Neural cell (in vitro differentiated cells): ENCODE measurements at regions not wholly inside any gene's neighbourhood (a gene's known extent, or its start where the extent isn't known, plus 50 kb on each side); places are given as distances from the start of the nearest gene placed in this dataset.

Experiments used
- H2AFZ ChIP-seq: fragments of 200-600, 300-800 bp; sonication (generic), shearing (Covaris generic); 2 replicates; pipeline ENCODE4 v1.6.0; 2014; ENCODE audit warnings: low read depth, mild to moderate bottlenecking, antibody characterized with exemption, low read length, moderate library complexity
- H3F3A ChIP-seq: fragments of 200-600 bp; shearing (Covaris generic); 2 replicates; pipeline ENCODE4 v1.6.1; 2016; ENCODE audit warnings: mild to moderate bottlenecking, moderate library complexity, mixed read lengths, antibody characterized with exemption, low read length; ENCODE audit not compliant: insufficient read depth, poor library complexity, severe bottlenecking
- H3K27ac ChIP-seq: fragments of 200-600, 300-800 bp; sonication (generic), shearing (Covaris generic); 2 replicates; pipeline ENCODE4 v1.5.1; 2014; ENCODE audit warnings: mild to moderate bottlenecking, low read length, moderate library complexity
- H3K27me3 ChIP-seq: fragments of 300-800, 200-600 bp; sonication (generic), shearing (Covaris generic); 2 replicates; pipeline ENCODE4 v1.6.0; 2014; ENCODE audit warnings: mild to moderate bottlenecking, low read depth, low read length, moderate library complexity; ENCODE audit not compliant: insufficient read depth
- H3K36me3 ChIP-seq: fragments of 300-800, 200-600 bp; sonication (generic), shearing (Covaris generic); 2 replicates; pipeline ENCODE4 v1.5.1; 2014; ENCODE audit warnings: mild to moderate bottlenecking, antibody characterized with exemption, low read length, moderate library complexity; ENCODE audit not compliant: insufficient read depth
- H3K4me2 ChIP-seq: fragments of 300-800, 200-600 bp; sonication (generic), shearing (Covaris generic); 2 replicates; pipeline ENCODE4 v1.6.0; 2014; ENCODE audit warnings: mild to moderate bottlenecking, low read length
- H3K4me3 ChIP-seq: fragments of 300-800, 200-600 bp; sonication (generic), shearing (Covaris generic); 2 replicates; pipeline ENCODE4 v1.5.1; 2014; ENCODE audit warnings: mild to moderate bottlenecking, low read length, moderate library complexity
- H3K79me2 ChIP-seq: fragments of 200-600 bp; shearing (Covaris generic); replicated peaks from 2 replicates; pipeline ENCODE4 v1.6.0; 2014; ENCODE audit warnings: mild to moderate bottlenecking, low read length, moderate library complexity; ENCODE audit not compliant: insufficient read depth
- H3K9ac ChIP-seq: fragments of 300-800, 200-600 bp; sonication (generic), shearing (Covaris generic); 2 replicates; pipeline ENCODE4 v1.6.1; 2016; ENCODE audit warnings: mild to moderate bottlenecking, low read length, mixed read lengths
- H3K9me2 ChIP-seq: fragments of 200-600 bp; shearing (Covaris generic); 2 replicates; pipeline ENCODE4 v1.6.1; 2016; ENCODE audit warnings: mild to moderate bottlenecking, low read length, mixed read lengths; ENCODE audit not compliant: insufficient read depth
- H3K9me3 ChIP-seq: fragments of 200-600, 300-800 bp; sonication (generic), shearing (Covaris generic); 2 replicates; pipeline ENCODE4 v1.6.1; 2016; ENCODE audit warnings: mild to moderate bottlenecking, mixed run types, low read length, moderate library complexity, mixed read lengths
- H4K20me1 ChIP-seq: fragments of 200-600 bp; shearing (Covaris generic); 2 replicates; pipeline ENCODE4 v1.6.1; 2016; ENCODE audit warnings: mild to moderate bottlenecking, mixed run types; ENCODE audit not compliant: insufficient read depth
- CTCF ChIP-seq: fragments of 450-650 bp; IDR thresholded peaks from 2 replicates; pipeline ENCODE4 v1.5.1; 2014; ENCODE audit warnings: antibody characterized with exemption, mild to moderate bottlenecking, moderate library complexity; ENCODE audit not compliant: poor library complexity, severe bottlenecking
- EP300 ChIP-seq: fragments of 450-650 bp; conservative IDR thresholded peaks from 2 replicates; pipeline ENCODE4 v1.6.1; 2014; ENCODE audit warnings: antibody characterized with exemption, mild to moderate bottlenecking, moderate library complexity; ENCODE audit not compliant: poor library complexity, severe bottlenecking
- EZH2 ChIP-seq: fragments of 200-600, 300-800 bp; shearing (Covaris generic), sonication (generic); IDR thresholded peaks from 2 replicates; pipeline ENCODE4 v1.6.1; 2014; ENCODE audit warnings: antibody characterized with exemption, low read length, borderline replicate concordance, mild to moderate bottlenecking; ENCODE audit not compliant: insufficient read depth, poor library complexity, severe bottlenecking
- MXI1 ChIP-seq: fragments of 450-650 bp; conservative IDR thresholded peaks from 2 replicates; pipeline ENCODE4 v1.6.1; 2014; ENCODE audit warnings: antibody characterized with exemption, mild to moderate bottlenecking; ENCODE audit not compliant: poor library complexity, severe bottlenecking
- POLR2AphosphoS5 ChIP-seq: IDR thresholded peaks from 2 replicates; pipeline ENCODE4 v1.6.1; 2012
- RAD21 ChIP-seq: fragments of 450-650 bp; conservative IDR thresholded peaks from 2 replicates; pipeline ENCODE4 v1.6.1; 2014; ENCODE audit warnings: antibody characterized with exemption, mild to moderate bottlenecking, moderate library complexity
- REST ChIP-seq: IDR thresholded peaks from 2 replicates; pipeline ENCODE4 v1.6.1; 2012; ENCODE audit warnings: borderline replicate concordance
- SMC3 ChIP-seq: fragments of 450-650 bp; conservative IDR thresholded peaks from 2 replicates; pipeline ENCODE4 v1.6.1; 2014; ENCODE audit warnings: antibody characterized with exemption, mild to moderate bottlenecking, moderate library complexity; ENCODE audit not compliant: poor library complexity
- TAF1 ChIP-seq: IDR thresholded peaks from 2 replicates; pipeline ENCODE4 v1.6.1; 2012; ENCODE audit warnings: low read depth

GRCh38 chr20:39225978-39226377 lies 263.8 kb downstream of the DHX35 start:
- Histone ChIP-seq H3K9me2 (no peaks in the 10 kb centered on the region), H3K36me3 (no peaks in the 10 kb centered on the region), H4K20me1 (no peaks in the 10 kb centered on the region), H3K4me2 (no peak overlapping the region), H3K9ac (no peak overlapping the region), H3K27me3 (no peaks in the 10 kb centered on the region), H2AFZ (no peak overlapping the region), H3K4me3 (no peak overlapping the region), H3K9me3 (no peaks in the 10 kb centered on the region), H3F3A (no peaks in the 10 kb centered on the region), H3K79me2 (no peaks in the 10 kb centered on the region), H3K27ac (no peak overlapping the region)
- no peak for TF ChIP-seq CTCF
- TF ChIP-seq POLR2AphosphoS5, result no peak
- no peak for TF ChIP-seq TAF1
- no peak for TF ChIP-seq MXI1
- TF ChIP-seq RAD21, result no peak
- no peak for TF ChIP-seq REST
- no peak for TF ChIP-seq SMC3
- no peak for TF ChIP-seq EP300
- no peak for TF ChIP-seq EZH2

DNA sequence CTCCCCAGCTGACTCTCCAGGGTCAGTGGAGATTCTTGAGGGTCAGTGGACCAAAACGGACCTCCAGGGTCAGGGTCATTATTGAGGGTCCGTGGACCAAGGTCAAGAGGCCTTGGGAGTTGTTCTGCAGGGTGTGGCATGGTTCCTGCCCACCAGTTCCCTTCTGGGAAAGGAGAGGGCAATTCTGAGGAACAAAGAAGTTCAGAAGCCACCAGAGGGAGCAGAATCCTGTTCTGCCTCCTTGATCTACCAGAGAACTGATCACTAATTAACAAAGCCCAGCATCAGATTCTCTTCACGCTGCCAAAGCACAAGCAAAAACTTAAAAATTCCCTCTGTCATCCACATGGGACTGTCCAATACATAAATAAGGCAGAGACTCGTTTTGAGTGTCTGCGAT lies 263.4 kb downstream of the DHX35 start:
- Histone ChIP-seq H3K4me3 (no peak overlapping the region), H3K27me3 (no peaks in the 10 kb centered on the region), H3K9me3 (no peaks in the 10 kb centered on the region), H3K79me2 (no peaks in the 10 kb centered on the region), H3K27ac (no peak overlapping the region), H3F3A (no peaks in the 10 kb centered on the region), H4K20me1 (no peaks in the 10 kb centered on the region), H3K9ac (no peak overlapping the region), H3K9me2 (no peaks in the 10 kb centered on the region), H2AFZ (no peak overlapping the region), H3K4me2 (no peak overlapping the region), H3K36me3 (no peaks in the 10 kb centered on the region)
- no peak for TF ChIP-seq SMC3
- no peak for TF ChIP-seq RAD21
- TF ChIP-seq REST, result no peak
- no peak for TF ChIP-seq POLR2AphosphoS5
- no peak for TF ChIP-seq TAF1
- no peak for TF ChIP-seq EZH2
- no peak for TF ChIP-seq EP300
